Upper lobe of right lung (tissue), 1 donor: ENCODE measurements at regions not wholly inside any gene's neighbourhood (a gene's known extent, or its start where the extent isn't known, plus 50 kb on each side); places are given as distances from the start of the nearest gene placed in this dataset.
A peak's percentile ranks its signal among the peaks of the same experiment; 100 is the strongest.

Experiments
- ATAC-seq: fragments of 200-7000 bp; cut with Tn5 transposase; one replicate; pipeline ENCODE4 v1.9.1; 2020; ENCODE audit warnings: mild to moderate bottlenecking, moderate library complexity
- DNase-seq: peaks from one replicate; pipeline ENCODE4 v3.0.0-alpha.2; 2020
- H3K27ac ChIP-seq: fragments of 200-600 bp; one replicate; pipeline ENCODE4 v1.8.0; 2022
- H3K27me3 ChIP-seq: fragments of 200-600 bp; one replicate; pipeline ENCODE4 v1.8.0; 2022; ENCODE audit warnings: mild to moderate bottlenecking
- H3K36me3 ChIP-seq: fragments of 200-600 bp; one replicate; pipeline ENCODE4 v1.8.0; 2022
- H3K4me1 ChIP-seq: fragments of 200-600 bp; one replicate; pipeline ENCODE4 v1.8.0; 2022
- H3K4me3 ChIP-seq: fragments of 200-600 bp; one replicate; pipeline ENCODE4 v1.8.0; 2022; ENCODE audit warnings: mild to moderate bottlenecking
- H3K9me3 ChIP-seq: fragments of 200-600 bp; one replicate; pipeline ENCODE4 v1.8.0; 2022
- CTCF ChIP-seq: fragments of 200-600 bp; IDR thresholded peaks from one replicate; pipeline ENCODE4 v1.8.0; 2022; ENCODE audit warnings: antibody characterized with exemption
- intact Hi-C: fragments of 100-400 bp; cut with DNase I; formaldehyde crosslinking; loops from one replicate; pipeline ENCODE4 v1.11.0; 2022
- donor health status: DM: no; HTN: yes; CAD: no; lungs with severe emphysema.

GRCh38 chr5:160957312-160957861 lies 105.4 kb upstream of the ATP10B start:
- no peak for DNase-seq
- no peak for ATAC-seq
- no peaks in the 10 kb centered on the region for H3K4me1 ChIP-seq
- TF ChIP-seq CTCF, result no peak
- H3K27me3 ChIP-seq, result no peaks in the 10 kb centered on the region
- no peaks in the 10 kb centered on the region for H3K9me3 ChIP-seq
- intact Hi-C loops, result no loop called here
- H3K36me3 ChIP-seq, result no peaks in the 10 kb centered on the region
- no peak overlapping the region for H3K27ac ChIP-seq
- no peak overlapping the region for H3K4me3 ChIP-seq

- DNase-seq (no peak), ATAC-seq (no peak)
- no peak overlapping the region for H3K4me3 ChIP-seq
- no peaks in the 10 kb centered on the region for H3K4me1 ChIP-seq
- intact Hi-C loops, result no loop called here
- no peaks in the 10 kb centered on the region for H3K9me3 ChIP-seq
- H3K27ac ChIP-seq, result no peak overlapping the region
- TF ChIP-seq CTCF, result no peak
- no peaks in the 10 kb centered on the region for H3K36me3 ChIP-seq
- H3K27me3 ChIP-seq, result no peaks in the 10 kb centered on the region
Measured at GRCh38 chr5:160956051-160956450, 104.0 kb upstream of the ATP10B start.

GRCh38 chr5:160950311-160950710 lies 98.3 kb upstream of the ATP10B start:
- Histone ChIP-seq H3K27ac (no peak overlapping the region), H3K9me3 (no peaks in the 10 kb centered on the region), H3K36me3 (no peaks in the 10 kb centered on the region), H3K4me1 (no peaks in the 10 kb centered on the region), H3K27me3 (no peaks in the 10 kb centered on the region), H3K4me3 (no peak overlapping the region)
- ATAC-seq, result no peak
- intact Hi-C loops, result no loop called here
- TF ChIP-seq CTCF, result no peak
- no peak for DNase-seq

- Histone ChIP-seq H3K27me3 (no peaks in the 10 kb centered on the region), H3K9me3 (no peaks in the 10 kb centered on the region), H3K27ac (no peak overlapping the region), H3K36me3 (no peaks in the 10 kb centered on the region), H3K4me1 (no peaks in the 10 kb centered on the region), H3K4me3 (no peak overlapping the region)
- intact Hi-C loops, result no loop called here
- no peak for TF ChIP-seq CTCF
- ATAC-seq (no peak), DNase-seq (no peak)
Measured at GRCh38 chr5:160940725-160941124, 88.7 kb upstream of the ATP10B start.

GRCh38 chr5:160938532-160938931 lies 86.5 kb upstream of the ATP10B start:
- H3K36me3 ChIP-seq, result no peaks in the 10 kb centered on the region
- no peaks in the 10 kb centered on the region for H3K4me1 ChIP-seq
- ATAC-seq (peak; percentile 87), DNase-seq (peak; percentile 79)
- intact Hi-C loops, result no loop called here
- TF ChIP-seq CTCF, result no peak
- H3K27ac ChIP-seq, result no peak overlapping the region
- no peak overlapping the region for H3K4me3 ChIP-seq
- H3K27me3 ChIP-seq, result no peaks in the 10 kb centered on the region
- no peaks in the 10 kb centered on the region for H3K9me3 ChIP-seq

- Histone ChIP-seq H3K36me3 (no peaks in the 10 kb centered on the region), H3K4me3 (no peak overlapping the region), H3K4me1 (no peaks in the 10 kb centered on the region), H3K27ac (no peak overlapping the region), H3K27me3 (no peaks in the 10 kb centered on the region), H3K9me3 (no peaks in the 10 kb centered on the region)
- no peak for DNase-seq
- no peak for ATAC-seq
- no peak for TF ChIP-seq CTCF
- intact Hi-C loops, result no loop called here
Measured at GRCh38 chr5:160937570-160937969, 85.6 kb upstream of the ATP10B start.
